GM19193 (cell line): ENCODE measurements at regions not wholly inside any gene's neighbourhood (a gene's known extent, or its start where the extent isn't known, plus 50 kb on each side); places are given as distances from the start of the nearest gene placed in this dataset.

ENCODE experiments used
- POLR2A ChIP-seq: IDR thresholded peaks from 4 replicates; pipeline ENCODE4 v1.6.1; 2011; ENCODE audit not compliant: insufficient read depth, insufficient read length; ENCODE audit errors: extremely low read depth

GRCh38 chr22:49032821-49033220 is 794.9 kb downstream of the BRD1 start:
- no peak for TF ChIP-seq POLR2A

- no peak for TF ChIP-seq POLR2A
These were observed 795.8 kb downstream of the BRD1 start for GRCh38 chr22:49031746-49032330.

GRCh38 chr22:49028111-49028510 is 799.6 kb downstream of the BRD1 start:
- TF ChIP-seq POLR2A = no peak

GRCh38 chr22:49027368-49027670 is 800.4 kb downstream of the BRD1 start:
- no peak for TF ChIP-seq POLR2A

GRCh38 chr22:49026494-49027367 is 800.9 kb downstream of the BRD1 start:
- no peak for TF ChIP-seq POLR2A

GRCh38 chr22:49025791-49026493 is 801.7 kb downstream of the BRD1 start:
- TF ChIP-seq POLR2A = no peak

- TF ChIP-seq POLR2A = no peak
These were observed 802.8 kb downstream of the BRD1 start for GRCh38 chr22:49024775-49025440.

- no peak for TF ChIP-seq POLR2A
These were observed 803.5 kb downstream of the BRD1 start for GRCh38 chr22:49023879-49024774.

GRCh38 chr22:49023161-49023878 is 804.4 kb downstream of the BRD1 start:
- TF ChIP-seq POLR2A = no peak

GRCh38 chr22:49022816-49023160 is 804.9 kb downstream of the BRD1 start:
- TF ChIP-seq POLR2A = no peak

- TF ChIP-seq POLR2A = no peak
These were observed 805.5 kb downstream of the BRD1 start for GRCh38 chr22:49021926-49022815.

GRCh38 chr22:49021131-49021925 is 806.3 kb downstream of the BRD1 start:
- no peak for TF ChIP-seq POLR2A
